H1 (cell line): ENCODE measurements at regions not wholly inside any gene's neighbourhood (a gene's known extent, or its start where the extent isn't known, plus 50 kb on each side); places are given as distances from the start of the nearest gene placed in this dataset.

ENCODE experiments used
- CTCF ChIA-PET: fragments of 300-600 bp; sonication (Branson Sonifier 250); formaldehyde crosslinking; loops from one replicate; lab custom pipeline; 2021; ENCODE audit not compliant: partially characterized antibody; lab: Charles Lee
- POLR2A ChIA-PET: fragments of 300-600 bp; sonication (Branson Sonifier 250); formaldehyde crosslinking; loops from one replicate; lab custom pipeline; 2021; ENCODE audit warnings: inconsistent platforms; ENCODE audit not compliant: partially characterized antibody; lab: Charles Lee
- DNase-seq, 2 experiments: peaks; one replicate each; pipeline versions ENCODE4 v3.0.0 to v3.0.0-alpha.2; 2010 to 2022; ENCODE audit warnings: low spot score in 2 of 2, low read depth in 1 of 2, mixed read lengths in 1 of 2
- FAIRE-seq: peaks from 2 replicates; lab custom pipeline; 2011; peaks lifted over from hg19 to GRCh38; lab: Jason Lieb, UNC
- H2AFZ ChIP-seq: 2 replicates; pipeline ENCODE4 v1.8.1; 2012; ENCODE audit warnings: low read length, inconsistent platforms
- H2AK5ac ChIP-seq: 2 replicates; pipeline ENCODE4 v1.6.1; 2013; ENCODE audit warnings: low read depth, low read length
- H2BK120ac ChIP-seq: replicated peaks from 2 replicates; pipeline ENCODE3; 2013; ENCODE audit warnings: low read depth, low read length, inconsistent platforms
- H2BK12ac ChIP-seq: 2 replicates; pipeline ENCODE4 v1.6.1; 2013; ENCODE audit warnings: low read depth, low read length
- H2BK15ac ChIP-seq: 2 replicates; pipeline ENCODE4 v1.6.1; 2013; ENCODE audit warnings: low read length
- H2BK20ac ChIP-seq: 2 replicates; pipeline ENCODE4 v1.6.1; 2013; ENCODE audit warnings: low read length
- H2BK5ac ChIP-seq: 2 replicates; pipeline ENCODE4 v1.6.1; 2013; ENCODE audit warnings: low read depth, low read length
- H3K14ac ChIP-seq: 2 replicates; pipeline ENCODE4 v1.6.1; 2013; ENCODE audit warnings: inconsistent platforms; ENCODE audit not compliant: insufficient read length
- H3K18ac ChIP-seq: 2 replicates; pipeline ENCODE4 v1.6.1; 2013; ENCODE audit warnings: low read length; ENCODE audit errors: extremely low read depth
- H3K23ac ChIP-seq: 2 replicates; pipeline ENCODE4 v1.6.1; 2013; ENCODE audit warnings: inconsistent platforms; ENCODE audit not compliant: insufficient read length
- H3K23me2 ChIP-seq: 2 replicates; pipeline ENCODE4 v1.6.1; 2013; ENCODE audit warnings: low read depth, low read length
- H3K27ac ChIP-seq: 2 replicates; pipeline ENCODE4 v1.6.1; 2011; ENCODE audit warnings: low read depth, low read length, inconsistent platforms
- H3K27me3 ChIP-seq, 4 experiments: replicated peaks in 1 of 4; 1 replicate in 1 of 4; 2 replicates in 3 of 4; pipeline versions ENCODE4 v1.6.1 to v1.8.1; 2011 to 2013; ENCODE audit warnings: low read length in 3 of 4, mild to moderate bottlenecking in 3 of 4, inconsistent platforms in 2 of 4, mixed read lengths in 2 of 4, moderate library complexity in 1 of 4; ENCODE audit not compliant: control insufficient read depth in 3 of 4, insufficient read depth in 3 of 4; ENCODE audit errors: extremely low read depth in 1 of 4
- H3K36me3 ChIP-seq, 4 experiments: 2 replicates each; pipeline versions ENCODE4 v1.6.1 to v1.8.1; 2011 to 2013; ENCODE audit warnings: mild to moderate bottlenecking in 4 of 4, low read length in 3 of 4, moderate library complexity in 2 of 4, control low read depth in 1 of 4, inconsistent platforms in 1 of 4; ENCODE audit not compliant: insufficient read depth in 4 of 4, control insufficient read depth in 2 of 4
- H3K4ac ChIP-seq: replicated peaks from 2 replicates; pipeline ENCODE3; 2013; ENCODE audit warnings: low read length, low read depth, mixed read lengths, inconsistent platforms; ENCODE audit not compliant: insufficient read length
- H3K4me1 ChIP-seq, 4 experiments: replicated peaks in 1 of 4; 1 replicate in 1 of 4; 2 replicates in 3 of 4; pipeline versions ENCODE4 v1.6.1 to v1.8.1; 2011 to 2013; ENCODE audit warnings: low read length in 3 of 4, inconsistent platforms in 2 of 4, mixed read lengths in 1 of 4; ENCODE audit not compliant: insufficient read depth in 4 of 4, control insufficient read depth in 3 of 4
- H3K4me2 ChIP-seq, 2 experiments: 2 replicates each; pipeline versions ENCODE4 v1.6.1 to v1.8.1; 2011 to 2013; ENCODE audit warnings: low read depth in 2 of 2, low read length in 2 of 2, control low read depth in 1 of 2, inconsistent platforms in 1 of 2, mild to moderate bottlenecking in 1 of 2; ENCODE audit not compliant: insufficient read depth in 1 of 2
- H3K4me3 ChIP-seq, 4 experiments: fragments of 200-600, 300-600 bp in 1 of 4; sonication (generic), shearing (Covaris generic), sonication (Bioruptor Twin) in 1 of 4; 2 replicates each; pipeline versions ENCODE4 v1.5.1 to v1.8.1; 2011 to 2016; ENCODE audit warnings: low read length in 4 of 4, low read depth in 3 of 4, control low read depth in 2 of 4, inconsistent platforms in 2 of 4, mild to moderate bottlenecking in 2 of 4, mixed read lengths in 1 of 4, moderate library complexity in 1 of 4; ENCODE audit not compliant: insufficient read depth in 2 of 4; ENCODE audit errors: extremely low read depth in 1 of 4
- H3K56ac ChIP-seq: replicated peaks from 2 replicates; pipeline ENCODE3; 2013; ENCODE audit warnings: low read depth, mild to moderate bottlenecking, mixed read lengths, low read length, inconsistent platforms; ENCODE audit not compliant: insufficient read length
- H3K79me1 ChIP-seq: 2 replicates; pipeline ENCODE4 v1.6.1; 2013; ENCODE audit warnings: low read depth, low read length, control low read depth
- H3K79me2 ChIP-seq, 2 experiments: 2 replicates each; pipeline versions ENCODE4 v1.6.1 to v1.8.1; 2012 to 2013; ENCODE audit warnings: low read length in 2 of 2, mild to moderate bottlenecking in 2 of 2, inconsistent platforms in 1 of 2; ENCODE audit not compliant: insufficient read depth in 2 of 2, control insufficient read depth in 1 of 2
- H3K9ac ChIP-seq, 4 experiments: replicated peaks in 1 of 4; 1 replicate in 1 of 4; 2 replicates in 3 of 4; pipeline versions ENCODE4 v1.6.1 to v1.8.1; 2011 to 2013; ENCODE audit warnings: low read depth in 3 of 4, low read length in 3 of 4, control low read depth in 2 of 4, mild to moderate bottlenecking in 2 of 4, moderate library complexity in 2 of 4, inconsistent platforms in 1 of 4; ENCODE audit errors: extremely low read depth in 1 of 4
- H3K9me3 ChIP-seq, 2 experiments: 2 replicates each; pipeline versions ENCODE4 v1.6.1 to v1.8.1; 2012 to 2013; ENCODE audit warnings: mild to moderate bottlenecking in 2 of 2, moderate library complexity in 2 of 2, control low read depth in 1 of 2, inconsistent platforms in 1 of 2, low read depth in 1 of 2, low read length in 1 of 2, mixed read lengths in 1 of 2; ENCODE audit not compliant: insufficient read depth in 2 of 2
- H4K20me1 ChIP-seq, 2 experiments: replicated peaks in 1 of 2; 2 replicates each; pipeline versions ENCODE3 to v1.8.1; 2011 to 2013; ENCODE audit warnings: inconsistent platforms in 2 of 2, low read length in 2 of 2, mild to moderate bottlenecking in 1 of 2; ENCODE audit not compliant: insufficient read depth in 2 of 2, control insufficient read depth in 1 of 2
- H4K5ac ChIP-seq: 2 replicates; pipeline ENCODE4 v1.6.1; 2013; ENCODE audit warnings: low read length, low read depth, mixed read lengths, inconsistent platforms; ENCODE audit not compliant: insufficient read length
- H4K8ac ChIP-seq: 2 replicates; pipeline ENCODE4 v1.8.0; 2013; ENCODE audit warnings: mild to moderate bottlenecking, moderate library complexity, low read length, inconsistent platforms; ENCODE audit not compliant: insufficient read depth; ENCODE audit errors: extremely low read depth
- H4K91ac ChIP-seq: replicated peaks from 2 replicates; pipeline ENCODE3; 2013; ENCODE audit warnings: low read length, mixed read lengths, inconsistent platforms; ENCODE audit not compliant: insufficient read length
- ASH2L ChIP-seq: fragments of 200-600, 300-600 bp; sonication (generic); IDR thresholded peaks from one replicate; pipeline ENCODE4 v1.7.1; 2017; ENCODE audit warnings: low read length
- CBX8 ChIP-seq: fragments of 300-800, 300-1000 bp; sonication (generic); IDR thresholded peaks from 2 replicates; pipeline ENCODE4 v1.7.1; 2016; ENCODE audit warnings: low read depth, low read length, borderline replicate concordance
- FOSL1 ChIP-seq: IDR thresholded peaks from 2 replicates; pipeline ENCODE4 v1.6.1; 2011; ENCODE audit warnings: mild to moderate bottlenecking, low read depth, low read length, moderate library complexity; ENCODE audit not compliant: insufficient read depth
- NANOG ChIP-seq: IDR thresholded peaks from 2 replicates; pipeline ENCODE4 v1.6.1; 2011; ENCODE audit warnings: low read length, low read depth, mild to moderate bottlenecking, inconsistent platforms; ENCODE audit not compliant: insufficient read depth, poor library complexity, severe bottlenecking
- POU5F1 ChIP-seq: IDR thresholded peaks from 2 replicates; pipeline ENCODE4 v1.6.1; 2011; ENCODE audit warnings: low read depth, mild to moderate bottlenecking, low read length, moderate library complexity
- RXRA ChIP-seq: IDR thresholded peaks from 2 replicates; pipeline ENCODE4 v1.6.1; 2011; ENCODE audit warnings: low read depth, mild to moderate bottlenecking, low read length, moderate library complexity; ENCODE audit not compliant: insufficient read depth
- SAP30 ChIP-seq: fragments of 300-600 bp; sonication (generic); IDR thresholded peaks from 2 replicates; pipeline ENCODE4 v1.7.1; 2012; ENCODE audit warnings: low read length, moderate library complexity, mild to moderate bottlenecking, inconsistent platforms; ENCODE audit not compliant: insufficient read depth, insufficient replicate concordance
- SIX5 ChIP-seq: IDR thresholded peaks from 2 replicates; pipeline ENCODE4 v1.6.1; 2011; ENCODE audit warnings: mild to moderate bottlenecking, low read depth, low read length
- SP1 ChIP-seq: IDR thresholded peaks from 2 replicates; pipeline ENCODE4 v1.6.1; 2011; ENCODE audit warnings: low read depth, low read length
- SP4 ChIP-seq: IDR thresholded peaks from 2 replicates; pipeline ENCODE4 v1.6.1; 2012; ENCODE audit warnings: low read length, inconsistent platforms
- TAF1 ChIP-seq: IDR thresholded peaks from 2 replicates; pipeline ENCODE4 v1.6.1; 2011; ENCODE audit warnings: mild to moderate bottlenecking, low read depth, low read length
- TCF12 ChIP-seq: IDR thresholded peaks from 2 replicates; pipeline ENCODE4 v1.6.1; 2011; ENCODE audit warnings: low read depth, mild to moderate bottlenecking, low read length
- YY1 ChIP-seq: IDR thresholded peaks from 2 replicates; pipeline ENCODE4 v1.6.1; 2011; ENCODE audit warnings: low read depth, mild to moderate bottlenecking, low read length
- WGBS, 2 experiments: shearing (Covaris generic) in 1 of 2; methylation state at CpG; one replicate each; pipeline versions ENCODE4 v1.1.6 to v1.1.7; 2013 to 2015; ENCODE audit warnings: low lambda C conversion rate in 2 of 2, mixed read lengths in 2 of 2, inconsistent platforms in 1 of 2, low coverage in 1 of 2, missing lambda C conversion rate in 1 of 2; ENCODE audit not compliant: insufficient replicate concordance in 2 of 2, insufficient coverage in 1 of 2, insufficient read length in 1 of 2; ENCODE audit errors: extremely low coverage in 1 of 2, missing lambda C conversion rate in 1 of 2; 5-methylcytosine and 5-hydroxymethylcytosine counted together
- TF ChIP-seq, protein P1 (sequence below): IDR thresholded peaks from 2 replicates; pipeline ENCODE4 v1.6.1; 2011; ENCODE audit warnings: low read length, improper control_type of control experiment

- DNase-seq = no peak
- Histone ChIP-seq H4K20me1 (no peaks in the 10 kb centered on the region), H3K56ac (no peak overlapping the region), H3K4ac (no peak overlapping the region), H3K4me3 (no peak overlapping the region), H2BK20ac (no peak overlapping the region), H2BK15ac (no peak overlapping the region), H3K9ac (no peak overlapping the region), H3K27me3 (no peaks in the 10 kb centered on the region), H3K18ac (no peak overlapping the region), H4K91ac (no peak overlapping the region), H3K79me2 (no peaks in the 10 kb centered on the region), H2BK12ac (no peak overlapping the region), H3K27ac (no peak overlapping the region), H3K79me1 (no peaks in the 10 kb centered on the region), H4K5ac (no peak overlapping the region), H3K23ac (no peak overlapping the region), H4K8ac (no peak overlapping the region), H3K9me3 (no peaks in the 10 kb centered on the region), H3K36me3 (no peaks in the 10 kb centered on the region), H2AK5ac (no peak overlapping the region), H3K4me1 (no peaks in the 10 kb centered on the region), H2AFZ (no peak overlapping the region), H2BK120ac (no peak overlapping the region), H3K4me2 (no peak overlapping the region), H3K23me2 (no peaks in the 10 kb centered on the region), H2BK5ac (no peak overlapping the region), H3K14ac (no peak overlapping the region)
- POLR2A ChIA-PET = no interaction called here
- 92% methylated on average over 1 of the region's 1 CpG; no CpG with 5 or more reads in 1 of the 2 experiments for WGBS, 2 experiments
- no peak for FAIRE-seq
- CTCF ChIA-PET = interaction anchor here (1.6 kb wide), 1 partner anchor 201 kb away, joined by 4 read pairs; no protein-coding TSS in a partner anchor
- TF ChIP-seq RXRA (no peak), SP1 (no peak), CBX8 (no peak), SAP30 (no peak), FOSL1 (no peak), TCF12 (no peak), TAF1 (no peak), ASH2L (no peak), POU5F1 (no peak), YY1 (no peak), SIX5 (no peak), NANOG (no peak), SP4 (no peak)
- TF ChIP-seq, protein P1, sequence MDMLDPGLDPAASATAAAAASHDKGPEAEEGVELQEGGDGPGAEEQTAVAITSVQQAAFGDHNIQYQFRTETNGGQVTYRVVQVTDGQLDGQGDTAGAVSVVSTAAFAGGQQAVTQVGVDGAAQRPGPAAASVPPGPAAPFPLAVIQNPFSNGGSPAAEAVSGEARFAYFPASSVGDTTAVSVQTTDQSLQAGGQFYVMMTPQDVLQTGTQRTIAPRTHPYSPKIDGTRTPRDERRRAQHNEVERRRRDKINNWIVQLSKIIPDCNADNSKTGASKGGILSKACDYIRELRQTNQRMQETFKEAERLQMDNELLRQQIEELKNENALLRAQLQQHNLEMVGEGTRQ = no peak
Measured at GRCh38 chr2:222360997-222361396, 62.2 kb upstream of the PAX3 start.
